Esophagus squamous epithelium (tissue), 5 donors: ENCODE measurements at regions not wholly inside any gene's neighbourhood (a gene's known extent, or its start where the extent isn't known, plus 50 kb on each side); places are given as distances from the start of the nearest gene placed in this dataset.
A peak's percentile ranks its signal among the peaks of the same experiment; 100 is the strongest.

Experiments used
- DNase-seq: peaks from one replicate; lab custom pipeline; 2025; lab: John Stamatoyannopoulos, UW
- H3K27ac ChIP-seq, 4 donors: fragments of 200-600 bp; sonication (generic); one replicate each; pipeline ENCODE4 v1.5.1; 2016 to 2019; ENCODE audit warnings: mild to moderate bottlenecking in 1 of 4
- H3K27me3 ChIP-seq, 4 donors: fragments of 200-600 bp; sonication (generic); 1 replicate in 3 of 4; 2 replicates in 1 of 4; pipeline versions ENCODE4 v1.5.1 to v1.6.0; 2017 to 2021; ENCODE audit warnings: antibody characterized with exemption in 1 of 4
- H3K36me3 ChIP-seq, 3 donors: fragments of 200-600 bp; sonication (generic); one replicate each; pipeline ENCODE4 v1.5.1; 2016 to 2019
- H3K4me1 ChIP-seq, 3 donors: fragments of 200-600 bp; sonication (generic); one replicate each; pipeline ENCODE4 v1.5.1; 2017 to 2019
- H3K4me3 ChIP-seq, 4 donors: fragments of 200-600 bp; sonication (generic); 1 replicate in 3 of 4; 2 replicates in 1 of 4; pipeline ENCODE4 v1.5.1; 2016 to 2019; ENCODE audit warnings: mild to moderate bottlenecking in 2 of 4, moderate library complexity in 1 of 4
- H3K9me3 ChIP-seq, 3 donors: fragments of 200-600 bp; sonication (generic); one replicate each; pipeline ENCODE4 v1.5.1; 2016 to 2019
- CTCF ChIP-seq, 6 experiments: fragments of 450-650 bp in 4 of 6; fragments of 200-600 bp in 2 of 6; sonication (generic) in 2 of 6; IDR thresholded peaks; one replicate each; pipeline ENCODE4 v1.5.1; 2016 to 2019; ENCODE audit warnings: antibody characterized with exemption in 6 of 6, mild to moderate bottlenecking in 4 of 6, moderate library complexity in 4 of 6
- POLR2A ChIP-seq, 4 donors: fragments of 450-650 bp; IDR thresholded peaks; one replicate each; pipeline ENCODE4 v1.6.1; 2017; ENCODE audit warnings: antibody characterized with exemption in 4 of 4, mild to moderate bottlenecking in 4 of 4, moderate library complexity in 3 of 4
- WGBS, 2 donors: methylation state at CpG; one replicate each; pipeline ENCODE4 v1.1.5; 2018; 5-methylcytosine and 5-hydroxymethylcytosine counted together
- intact Hi-C: fragments of 100-400 bp; cut with DNase I; formaldehyde crosslinking; loops from one replicate; pipeline ENCODE4 v1.15.0; 2022
- donor health status: DM: yes; HTN: yes; CAD: no.

- TF ChIP-seq POLR2A (IDR thresholded peaks at IDR 0.05): no peak
- TF ChIP-seq CTCF (IDR thresholded peaks at IDR 0.05): no peak
- Histone ChIP-seq H3K4me1 (peaks cover 5 to 36% (median 15%) of the 10 kb centered on the region in 3 donors), H3K27me3 (peaks cover 0 to 43% (median 0%) of the 10 kb centered on the region in 4 donors), H3K27ac (no peak overlapping the region), H3K36me3 (no peaks in the 10 kb centered on the region), H3K9me3 (no peaks in the 10 kb centered on the region), H3K4me3 (no peak overlapping the region)
- DNase-seq: no peak
- 89 to 92% methylated on average over 9 to 11 of the region's 11 CpGs for WGBS, 2 donors
- intact Hi-C loops: no loop called here
These were observed 241.6 kb downstream of the UACA start for GRCh38 chr15:70521576-70522322.

- peaks cover 0 to 39% (median 14%) of the 10 kb centered on the region in 3 donors for H3K4me1 ChIP-seq
- TF ChIP-seq POLR2A (IDR thresholded peaks at IDR 0.05): no peak
- no peak for TF ChIP-seq CTCF (IDR thresholded peaks at IDR 0.05)
- no peak overlapping the region for H3K4me3 ChIP-seq
- no peak for DNase-seq
- no peak overlapping the region for H3K27ac ChIP-seq
- H3K9me3 ChIP-seq: no peaks in the 10 kb centered on the region
- no peaks in the 10 kb centered on the region for H3K36me3 ChIP-seq
- peaks cover 0 to 30% (median 0%) of the 10 kb centered on the region in 4 donors for H3K27me3 ChIP-seq
- WGBS, 2 donors: 46 to 78% methylated on average over 2 to 3 of the region's 3 CpGs
- intact Hi-C loops: no loop called here
These were observed 243.7 kb downstream of the UACA start for GRCh38 chr15:70519616-70520015.

- H3K4me1 ChIP-seq: peaks cover 3 to 45% (median 14%) of the 10 kb centered on the region in 3 donors
- 93 to 95% methylated on average over 4 to 6 of the region's 6 CpGs for WGBS, 2 donors
- intact Hi-C loops: no loop called here
- H3K9me3 ChIP-seq: no peaks in the 10 kb centered on the region
- no peak overlapping the region for H3K27ac ChIP-seq
- no peak for DNase-seq
- no peak overlapping the region for H3K4me3 ChIP-seq
- peaks cover 0 to 28% (median 0%) of the 10 kb centered on the region in 4 donors for H3K27me3 ChIP-seq
- TF ChIP-seq CTCF (IDR thresholded peaks at IDR 0.05) (no peak), POLR2A (IDR thresholded peaks at IDR 0.05) (no peak)
- no peaks in the 10 kb centered on the region for H3K36me3 ChIP-seq
These were observed 244.4 kb downstream of the UACA start for GRCh38 chr15:70519004-70519365.

GRCh38 chr15:70518201-70519003 is 245.0 kb downstream of the UACA start:
- 34 to 54% methylated on average over 8 to 11 of the region's 11 CpGs for WGBS, 2 donors
- no peak overlapping the region for H3K4me3 ChIP-seq
- no peak for DNase-seq
- H3K27ac ChIP-seq: peak overlapping the region in 3 of 4 donors; percentile 35 to 67 (median 39)
- H3K9me3 ChIP-seq: no peaks in the 10 kb centered on the region
- peaks cover 0 to 27% (median 0%) of the 10 kb centered on the region in 4 donors for H3K27me3 ChIP-seq
- peaks cover 3 to 51% (median 14%) of the 10 kb centered on the region in 3 donors for H3K4me1 ChIP-seq
- TF ChIP-seq POLR2A (IDR thresholded peaks at IDR 0.05): no peak
- TF ChIP-seq CTCF (IDR thresholded peaks at IDR 0.05): no peak
- no peaks in the 10 kb centered on the region for H3K36me3 ChIP-seq
- intact Hi-C loops: no loop called here

- WGBS, 2 donors: 37 to 67% methylated on average over 6 to 7 of the region's 10 CpGs
- intact Hi-C loops: no loop called here
- peaks cover 0 to 25% (median 0%) of the 10 kb centered on the region in 4 donors for H3K27me3 ChIP-seq
- peaks cover 3 to 59% (median 14%) of the 10 kb centered on the region in 3 donors for H3K4me1 ChIP-seq
- H3K4me3 ChIP-seq: no peak overlapping the region
- no peak for DNase-seq
- TF ChIP-seq POLR2A (IDR thresholded peaks at IDR 0.05) (no peak), CTCF (IDR thresholded peaks at IDR 0.05) (no peak)
- peaks cover 0 to 7% (median 0%) of the 10 kb centered on the region in 3 donors for H3K9me3 ChIP-seq
- peak overlapping the region in 3 of 4 donors; percentile 35 to 67 (median 39) for H3K27ac ChIP-seq
- H3K36me3 ChIP-seq: no peaks in the 10 kb centered on the region
These were observed 246.2 kb downstream of the UACA start for GRCh38 chr15:70517194-70517590.
